Activated CD4-positive, alpha-beta T cell treated with anti-CD3 and anti-CD28 coated beads, Interleukin-2, amount 10 ng/mL, durations not matched to agents 24 days and 14 days (primary cell): ENCODE measurements at regions not wholly inside any gene's neighbourhood (a gene's known extent, or its start where the extent isn't known, plus 50 kb on each side); places are given as distances from the start of the nearest gene placed in this dataset.

Source experiments
- DNase-seq: peaks from one replicate; pipeline ENCODE4 v3.0.0; 2022
- H3K27ac Mint-ChIP-seq: one replicate; pipeline ENCODE4 v1.8.0; 2022; ENCODE audit warnings: mild to moderate bottlenecking, mixed read lengths
- H3K27me3 Mint-ChIP-seq: one replicate; pipeline ENCODE4 v1.8.0; 2022; ENCODE audit warnings: mixed read lengths
- H3K36me3 Mint-ChIP-seq: one replicate; pipeline ENCODE4 v1.8.0; 2022; ENCODE audit warnings: low read depth, mild to moderate bottlenecking, mixed read lengths
- H3K4me1 Mint-ChIP-seq: one replicate; pipeline ENCODE4 v1.8.0; 2021; ENCODE audit warnings: mixed read lengths
- H3K4me3 Mint-ChIP-seq: one replicate; pipeline ENCODE4 v1.8.0; 2022; ENCODE audit warnings: mild to moderate bottlenecking, moderate library complexity, mixed read lengths
- H3K9me3 Mint-ChIP-seq: one replicate; pipeline ENCODE4 v1.8.0; 2021; ENCODE audit warnings: mixed read lengths
- intact Hi-C: fragments of 100-400 bp; cut with micrococcal nuclease; formaldehyde crosslinking; loops from one replicate; pipeline ENCODE4 v1.15.1; 2023

DNA sequence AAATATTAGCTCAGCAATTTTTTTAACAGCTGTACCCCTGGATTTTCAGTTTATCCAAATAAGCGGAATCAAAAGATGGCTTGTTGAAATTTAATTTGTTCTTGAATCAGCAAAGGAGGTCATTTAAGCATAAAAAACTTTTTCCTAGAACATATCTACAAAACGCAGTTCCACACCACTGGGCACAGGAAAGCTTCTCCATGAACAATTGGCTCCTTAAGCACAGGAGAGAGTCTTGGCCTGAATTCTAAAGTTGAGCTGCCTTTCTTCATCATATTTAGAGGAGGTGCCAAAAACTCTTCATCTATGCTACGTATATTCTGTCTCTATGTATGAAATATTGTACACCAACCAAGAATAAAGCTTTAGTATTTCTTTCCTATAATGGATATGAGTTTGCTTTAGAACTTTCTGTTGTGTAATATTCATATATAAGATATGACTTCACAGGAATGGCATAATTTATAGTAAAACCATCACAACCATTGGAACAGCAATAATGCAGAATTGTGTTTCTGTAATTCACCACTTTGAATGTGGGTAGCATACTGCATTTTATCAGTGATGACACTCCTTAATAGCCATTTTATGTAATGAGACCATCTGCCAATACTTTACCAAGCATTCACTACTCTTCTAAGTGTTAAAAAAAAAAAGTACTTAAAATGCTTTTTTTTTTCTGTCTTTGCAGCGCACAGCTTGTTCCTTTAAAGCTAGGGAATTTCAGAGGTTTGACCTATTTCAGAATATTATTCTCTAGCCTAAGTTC is 263.7 kb downstream of the SLITRK6 start:
- H3K27ac Mint-ChIP-seq: no peak overlapping the region
- H3K36me3 Mint-ChIP-seq: no peaks in the 10 kb centered on the region
- no peaks in the 10 kb centered on the region for H3K4me1 Mint-ChIP-seq
- no peaks in the 10 kb centered on the region for H3K27me3 Mint-ChIP-seq
- no peak for DNase-seq
- no peaks in the 10 kb centered on the region for H3K9me3 Mint-ChIP-seq
- no peak overlapping the region for H3K4me3 Mint-ChIP-seq
- intact Hi-C loops: no loop called here

DNA sequence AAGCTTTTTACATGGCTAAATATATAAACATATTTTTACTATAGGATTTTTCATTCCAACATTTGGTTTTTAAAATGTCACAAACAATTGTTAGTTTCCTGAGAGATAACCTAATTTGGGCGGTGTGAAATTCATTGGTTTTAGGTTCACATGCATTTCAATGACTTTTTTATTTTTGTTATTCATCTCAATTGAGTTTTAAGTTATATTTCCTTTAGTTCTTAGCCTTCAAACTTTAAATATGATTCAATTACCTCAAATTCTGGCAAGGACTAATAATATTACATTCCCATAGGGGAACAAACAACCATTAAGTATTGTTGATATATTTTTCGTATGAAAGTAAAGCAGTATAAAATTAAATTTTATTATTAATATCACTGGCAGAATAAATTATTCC is 265.3 kb downstream of the SLITRK6 start:
- Mint-ChIP-seq H3K27ac (no peak overlapping the region), H3K4me1 (no peaks in the 10 kb centered on the region), H3K27me3 (no peaks in the 10 kb centered on the region), H3K36me3 (no peaks in the 10 kb centered on the region), H3K4me3 (no peak overlapping the region), H3K9me3 (no peaks in the 10 kb centered on the region)
- no peak for DNase-seq
- intact Hi-C loops: no loop called here

DNA sequence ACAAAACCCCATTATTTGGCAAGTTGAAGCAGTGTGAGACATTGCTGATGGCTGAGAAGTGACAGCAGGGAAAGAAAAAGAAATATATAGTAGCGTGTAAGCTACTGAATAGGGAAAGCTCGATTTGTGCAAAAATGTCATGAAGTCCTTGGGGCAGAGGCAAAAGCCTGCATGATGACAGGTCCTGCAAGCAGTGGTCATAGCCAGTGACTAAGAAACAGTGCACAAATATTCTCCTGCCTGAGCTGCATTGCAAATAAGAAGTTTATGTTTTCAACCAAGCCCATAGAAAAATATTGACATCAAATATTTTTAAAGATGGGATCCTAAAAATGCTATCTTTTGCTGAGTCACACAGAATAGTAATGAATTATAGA is 270.0 kb downstream of the SLITRK6 start:
- no peak for DNase-seq
- no peak overlapping the region for H3K27ac Mint-ChIP-seq
- intact Hi-C loops: no loop called here
- no peaks in the 10 kb centered on the region for H3K27me3 Mint-ChIP-seq
- no peaks in the 10 kb centered on the region for H3K36me3 Mint-ChIP-seq
- H3K4me1 Mint-ChIP-seq: no peaks in the 10 kb centered on the region
- no peak overlapping the region for H3K4me3 Mint-ChIP-seq
- no peaks in the 10 kb centered on the region for H3K9me3 Mint-ChIP-seq

DNA sequence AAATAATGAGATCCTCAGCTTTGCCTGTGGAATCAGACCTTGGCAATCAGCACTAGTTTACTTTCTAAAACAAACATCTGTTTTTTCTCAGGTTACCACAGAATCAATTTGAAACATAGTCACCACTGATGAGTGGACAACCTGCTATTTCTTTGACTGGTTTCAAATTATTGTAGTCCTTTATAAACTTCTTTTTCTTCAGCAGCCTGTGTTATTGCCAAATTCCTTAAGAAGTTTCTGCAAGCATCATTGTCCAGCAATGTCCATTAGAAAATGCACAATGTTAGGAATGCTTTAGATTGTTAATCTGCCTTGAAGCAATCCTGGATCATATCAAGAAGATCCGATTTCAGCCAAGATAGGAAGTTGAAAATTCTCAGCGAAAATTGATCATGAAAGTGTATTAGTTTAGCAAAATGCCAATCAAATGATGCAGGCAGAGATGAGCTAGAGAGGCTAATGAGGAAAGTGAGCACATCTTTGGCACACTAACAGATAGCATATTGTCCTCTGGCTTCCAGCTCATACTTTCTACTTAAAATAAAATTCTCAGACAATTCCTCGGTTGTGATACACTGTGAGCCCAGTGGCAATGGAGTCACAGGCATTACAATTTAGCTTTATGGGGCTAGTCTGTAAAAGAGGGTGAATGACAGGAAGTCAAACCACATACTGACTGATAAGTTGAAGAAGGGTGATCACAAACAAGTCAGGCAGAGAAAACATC is 270.6 kb downstream of the SLITRK6 start:
- intact Hi-C loops: no loop called here
- Mint-ChIP-seq H3K4me1 (no peaks in the 10 kb centered on the region), H3K4me3 (no peak overlapping the region), H3K9me3 (no peaks in the 10 kb centered on the region), H3K27me3 (no peaks in the 10 kb centered on the region), H3K27ac (no peak overlapping the region), H3K36me3 (no peaks in the 10 kb centered on the region)
- DNase-seq: no peak

DNA sequence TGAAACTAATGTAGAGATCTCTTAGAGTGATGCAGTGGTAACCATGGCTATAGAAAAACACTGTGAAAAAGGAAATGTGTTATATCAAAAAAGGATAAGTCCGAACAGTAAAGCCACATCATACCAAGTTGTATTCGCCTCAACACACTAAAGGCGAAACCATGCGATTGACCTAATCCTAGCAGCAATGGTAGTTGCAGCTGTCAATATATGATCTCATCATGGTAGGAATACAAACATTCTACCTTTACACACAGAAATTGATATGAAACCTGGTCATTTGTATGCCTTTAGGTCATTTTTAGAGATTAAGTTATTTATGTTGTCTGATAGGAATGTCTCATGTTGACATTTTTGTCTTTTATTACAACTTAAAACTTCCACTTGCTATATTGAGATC is 271.9 kb downstream of the SLITRK6 start:
- H3K9me3 Mint-ChIP-seq: no peaks in the 10 kb centered on the region
- H3K27ac Mint-ChIP-seq: no peak overlapping the region
- intact Hi-C loops: no loop called here

DNA sequence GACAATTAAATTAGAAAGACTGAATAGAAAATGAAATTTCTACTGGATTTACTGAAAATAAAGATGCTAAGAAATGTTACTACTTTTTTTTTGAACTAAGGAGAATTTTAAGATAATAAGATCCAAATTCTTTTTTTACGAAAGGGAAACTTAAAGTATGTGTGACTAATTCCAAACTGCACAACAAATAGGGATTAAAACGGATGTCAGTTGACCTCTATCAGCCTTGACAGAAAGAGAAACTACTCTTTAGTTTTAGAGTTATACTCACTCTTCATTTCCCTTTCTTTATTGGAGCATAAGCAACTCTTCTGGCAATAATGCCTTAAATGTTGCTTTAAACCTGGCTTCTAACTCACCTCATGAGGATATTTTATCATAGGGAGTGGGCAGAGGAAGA is 273.8 kb downstream of the SLITRK6 start:
- intact Hi-C loops: no loop called here
- Mint-ChIP-seq H3K9me3 (no peaks in the 10 kb centered on the region), H3K27ac (no peak overlapping the region), H3K4me3 (no peak overlapping the region), H3K4me1 (no peaks in the 10 kb centered on the region), H3K36me3 (no peaks in the 10 kb centered on the region), H3K27me3 (no peaks in the 10 kb centered on the region)
- no peak for DNase-seq

More for the DNA sequence above, 271.9 kb downstream of the SLITRK6 start:
- H3K36me3 Mint-ChIP-seq: no peaks in the 10 kb centered on the region
- DNase-seq: no peak
- no peaks in the 10 kb centered on the region for H3K4me1 Mint-ChIP-seq
- no peak overlapping the region for H3K4me3 Mint-ChIP-seq
- no peaks in the 10 kb centered on the region for H3K27me3 Mint-ChIP-seq

DNA sequence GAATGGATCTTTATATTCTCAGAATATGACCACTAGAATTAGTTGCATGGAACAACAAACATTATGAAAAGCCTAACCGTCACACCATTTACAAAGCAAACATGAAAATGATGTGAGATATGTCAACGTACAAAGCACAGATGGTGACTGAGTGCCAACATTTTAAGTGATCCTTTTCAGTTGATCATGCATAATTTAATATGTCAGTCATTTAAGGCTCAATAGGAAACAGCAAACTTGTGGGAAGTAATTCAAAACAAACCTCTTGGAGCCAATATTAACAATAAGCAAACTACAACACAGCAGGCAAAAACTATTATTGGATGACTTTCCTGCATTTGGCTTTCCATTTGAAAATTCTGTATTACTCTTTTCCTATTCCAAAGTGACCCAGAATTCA is 277.6 kb downstream of the SLITRK6 start:
- Mint-ChIP-seq H3K9me3 (no peaks in the 10 kb centered on the region), H3K4me3 (no peak overlapping the region), H3K27ac (no peak overlapping the region), H3K36me3 (no peaks in the 10 kb centered on the region), H3K4me1 (no peaks in the 10 kb centered on the region), H3K27me3 (no peaks in the 10 kb centered on the region)
- DNase-seq: no peak
- intact Hi-C loops: no loop called here

DNA sequence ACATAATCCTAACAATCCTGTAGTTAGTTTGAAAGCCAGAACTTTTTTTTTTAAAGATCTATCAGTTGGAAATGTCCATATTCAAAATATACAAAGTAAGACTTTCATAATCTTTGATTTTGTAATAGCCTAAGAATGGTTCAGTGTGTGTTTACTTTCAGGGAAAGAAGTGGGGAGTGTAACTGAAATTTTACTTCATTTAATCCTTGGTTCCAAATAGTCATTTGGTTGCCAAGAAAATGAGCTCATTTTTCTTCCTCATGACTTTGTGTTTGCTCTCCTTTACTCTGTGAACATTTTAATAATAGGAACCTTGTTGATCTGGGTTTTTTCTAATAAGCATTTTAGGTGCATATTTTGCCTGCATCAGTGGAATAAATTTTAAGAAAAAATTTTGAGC is 278.8 kb downstream of the SLITRK6 start:
- DNase-seq: no peak
- H3K27me3 Mint-ChIP-seq: no peaks in the 10 kb centered on the region
- no peaks in the 10 kb centered on the region for H3K4me1 Mint-ChIP-seq
- no peak overlapping the region for H3K4me3 Mint-ChIP-seq
- intact Hi-C loops: no loop called here
- H3K9me3 Mint-ChIP-seq: no peaks in the 10 kb centered on the region
- H3K36me3 Mint-ChIP-seq: no peaks in the 10 kb centered on the region
- no peak overlapping the region for H3K27ac Mint-ChIP-seq

DNA sequence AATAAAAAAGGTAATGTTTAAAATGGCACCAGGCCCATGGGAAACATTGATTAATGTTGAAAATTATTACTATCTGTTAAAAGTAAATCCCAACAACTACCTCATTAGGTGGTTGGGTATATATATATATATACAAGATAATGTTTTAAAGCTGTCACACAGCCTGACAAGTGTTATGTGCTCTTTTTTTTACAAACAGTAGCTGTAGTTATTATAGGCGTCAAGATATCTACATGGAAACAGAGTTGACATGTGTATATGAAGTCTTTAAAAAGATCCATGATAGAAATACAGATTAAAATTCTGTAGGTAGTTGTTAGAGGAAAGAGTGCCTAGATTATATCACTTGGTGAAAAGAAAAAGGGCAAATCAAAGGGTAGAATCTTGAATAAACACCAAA is 279.9 kb downstream of the SLITRK6 start:
- H3K4me1 Mint-ChIP-seq: no peaks in the 10 kb centered on the region
- no peak overlapping the region for H3K27ac Mint-ChIP-seq
- no peaks in the 10 kb centered on the region for H3K9me3 Mint-ChIP-seq
- no peak for DNase-seq
- H3K36me3 Mint-ChIP-seq: no peaks in the 10 kb centered on the region
- intact Hi-C loops: no loop called here
- no peaks in the 10 kb centered on the region for H3K27me3 Mint-ChIP-seq
- H3K4me3 Mint-ChIP-seq: no peak overlapping the region

DNA sequence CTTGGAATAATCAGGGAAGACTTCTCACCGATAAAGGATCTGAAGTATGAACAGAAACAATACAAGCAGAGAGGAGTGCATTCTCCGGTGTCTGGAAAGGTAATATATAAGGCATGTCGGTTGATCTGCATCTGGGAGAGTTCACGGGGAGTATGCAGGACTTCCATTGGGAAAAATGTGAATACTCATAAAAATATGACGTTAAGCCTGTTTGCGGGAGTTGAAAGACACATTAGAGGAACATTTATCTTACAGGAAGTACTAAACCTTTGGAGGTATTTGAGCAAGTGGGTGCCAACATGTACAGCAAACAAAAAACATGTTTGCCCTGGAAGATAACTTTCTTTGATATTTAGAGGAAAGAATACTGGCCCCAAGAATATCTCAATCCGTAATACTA is 286.8 kb downstream of the SLITRK6 start:
- H3K27ac Mint-ChIP-seq: no peak overlapping the region
- intact Hi-C loops: no loop called here
- H3K36me3 Mint-ChIP-seq: no peaks in the 10 kb centered on the region
- no peak for DNase-seq
- no peaks in the 10 kb centered on the region for H3K27me3 Mint-ChIP-seq
- no peaks in the 10 kb centered on the region for H3K9me3 Mint-ChIP-seq
- no peak overlapping the region for H3K4me3 Mint-ChIP-seq
- H3K4me1 Mint-ChIP-seq: no peaks in the 10 kb centered on the region

DNA sequence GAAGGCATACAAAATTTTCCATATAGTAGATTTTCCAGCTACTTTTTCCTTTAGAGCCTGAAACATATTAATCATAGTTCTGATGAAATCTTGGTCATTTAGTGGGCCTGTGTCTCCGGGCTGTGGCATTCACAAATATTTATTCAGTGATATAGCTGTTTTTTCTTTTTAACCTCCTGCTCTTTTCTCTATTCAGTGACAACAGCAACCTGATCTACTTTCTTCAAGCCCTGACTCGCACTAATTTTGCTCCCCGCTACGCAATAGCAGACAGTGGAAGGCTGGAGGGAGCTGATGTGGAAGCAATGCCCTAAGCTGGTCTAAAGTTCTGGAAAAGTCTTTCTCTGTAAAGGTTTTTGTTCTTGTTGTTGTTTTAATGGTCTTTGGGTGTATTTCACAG is 289.7 kb downstream of the SLITRK6 start:
- Mint-ChIP-seq H3K27ac (no peak overlapping the region), H3K9me3 (no peaks in the 10 kb centered on the region)
- intact Hi-C loops: no loop called here

DNA sequence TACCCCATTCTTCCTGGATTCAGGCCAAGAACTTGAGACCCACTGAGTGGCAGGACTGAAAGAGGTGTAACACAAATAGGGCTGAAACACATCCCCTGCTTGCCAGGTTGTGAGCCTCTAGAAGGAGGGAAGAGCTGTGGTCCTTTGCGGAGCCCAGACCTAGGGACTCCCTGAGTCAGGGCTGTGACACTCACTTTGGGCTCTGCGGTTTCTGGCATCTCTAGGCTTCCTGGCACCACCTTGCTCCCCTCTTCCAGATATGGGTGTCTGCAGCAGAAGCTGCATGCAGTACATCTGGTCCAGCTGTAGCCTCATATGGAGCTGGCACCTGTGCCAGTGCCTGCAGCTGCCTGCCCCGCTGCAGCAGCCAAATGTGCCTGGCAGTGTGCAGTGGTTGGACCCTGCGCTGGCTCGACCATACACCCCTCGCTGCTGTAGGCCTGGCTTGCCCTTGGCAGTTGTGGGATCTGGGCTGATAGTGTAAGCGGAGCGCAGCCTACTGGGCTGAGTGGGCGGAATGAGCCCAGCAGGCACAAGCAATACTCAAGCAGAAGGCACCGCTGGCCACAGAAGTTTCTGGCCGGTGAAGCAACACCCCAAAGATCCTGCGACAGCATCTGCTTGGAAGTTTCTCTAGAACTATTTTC is 290.4 kb downstream of the SLITRK6 start:
- intact Hi-C loops: no loop called here
- Mint-ChIP-seq H3K4me3 (no peak overlapping the region), H3K9me3 (no peaks in the 10 kb centered on the region), H3K27me3 (no peaks in the 10 kb centered on the region), H3K36me3 (no peaks in the 10 kb centered on the region), H3K27ac (no peak overlapping the region), H3K4me1 (no peaks in the 10 kb centered on the region)
- no peak for DNase-seq

More for the DNA sequence above, 289.7 kb downstream of the SLITRK6 start:
- no peak overlapping the region for H3K4me3 Mint-ChIP-seq
- H3K27me3 Mint-ChIP-seq: no peaks in the 10 kb centered on the region
- no peak for DNase-seq
- no peaks in the 10 kb centered on the region for H3K36me3 Mint-ChIP-seq
- no peaks in the 10 kb centered on the region for H3K4me1 Mint-ChIP-seq

DNA sequence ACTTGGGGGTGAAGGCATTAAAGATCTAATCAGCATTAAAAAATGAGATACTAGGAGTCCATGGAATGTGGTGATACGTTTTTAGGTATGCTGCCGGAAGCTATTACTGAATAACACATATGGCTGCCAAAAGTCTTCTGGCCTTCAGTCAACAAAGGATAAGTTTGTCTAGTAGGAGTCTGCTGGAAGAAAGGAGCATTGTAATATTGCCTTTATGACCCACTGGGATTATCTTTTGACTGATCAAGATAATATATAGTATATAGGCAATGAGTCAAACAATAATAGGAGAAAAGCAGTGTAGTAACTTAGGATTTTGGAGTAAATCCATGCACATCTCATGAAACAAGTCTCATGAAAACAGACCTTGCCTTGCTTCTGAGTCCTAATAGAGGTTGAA is 295.4 kb downstream of the SLITRK6 start:
- Mint-ChIP-seq H3K4me3 (no peak overlapping the region), H3K9me3 (no peaks in the 10 kb centered on the region), H3K4me1 (no peaks in the 10 kb centered on the region), H3K27ac (no peak overlapping the region), H3K36me3 (no peaks in the 10 kb centered on the region), H3K27me3 (no peaks in the 10 kb centered on the region)
- intact Hi-C loops: no loop called here
- DNase-seq: no peak

DNA sequence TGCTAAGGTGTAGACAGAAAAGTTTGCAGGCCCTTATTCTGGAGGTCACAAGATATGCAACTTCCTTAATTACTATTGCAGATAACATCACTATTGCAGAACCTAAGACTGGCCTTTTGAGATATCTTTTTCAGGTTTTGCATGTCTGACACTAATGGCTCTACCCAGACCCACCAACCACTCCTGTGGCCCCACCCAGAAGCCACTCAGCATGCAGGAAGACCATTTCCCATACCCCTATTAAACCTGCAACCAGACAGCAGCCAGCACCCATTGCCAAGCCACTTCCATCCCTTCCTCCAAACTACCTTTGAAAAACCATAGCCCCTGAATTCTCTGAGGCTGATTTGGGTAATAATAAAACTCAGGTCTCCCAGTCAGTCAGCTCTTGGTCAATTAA is 297.6 kb downstream of the SLITRK6 start:
- Mint-ChIP-seq H3K36me3 (no peaks in the 10 kb centered on the region), H3K27me3 (no peaks in the 10 kb centered on the region), H3K27ac (no peak overlapping the region), H3K9me3 (no peaks in the 10 kb centered on the region), H3K4me1 (no peaks in the 10 kb centered on the region), H3K4me3 (no peak overlapping the region)
- no peak for DNase-seq
- intact Hi-C loops: no loop called here
